H1 (cell line): ENCODE measurements at regions not wholly inside any gene's neighbourhood (a gene's known extent, or its start where the extent isn't known, plus 50 kb on each side); places are given as distances from the start of the nearest gene placed in this dataset.

ENCODE experiments used
- PHF8 ChIP-seq: fragments of 200-600 bp; sonication (generic); conservative IDR thresholded peaks from 2 replicates; pipeline ENCODE4 v1.7.1; 2012; ENCODE audit warnings: low read depth, mild to moderate bottlenecking, inconsistent platforms, low read length, moderate library complexity
- SRF ChIP-seq: IDR thresholded peaks from 2 replicates; pipeline ENCODE4 v1.6.1; 2011; ENCODE audit warnings: mild to moderate bottlenecking, low read depth, low read length, moderate library complexity

DNA sequence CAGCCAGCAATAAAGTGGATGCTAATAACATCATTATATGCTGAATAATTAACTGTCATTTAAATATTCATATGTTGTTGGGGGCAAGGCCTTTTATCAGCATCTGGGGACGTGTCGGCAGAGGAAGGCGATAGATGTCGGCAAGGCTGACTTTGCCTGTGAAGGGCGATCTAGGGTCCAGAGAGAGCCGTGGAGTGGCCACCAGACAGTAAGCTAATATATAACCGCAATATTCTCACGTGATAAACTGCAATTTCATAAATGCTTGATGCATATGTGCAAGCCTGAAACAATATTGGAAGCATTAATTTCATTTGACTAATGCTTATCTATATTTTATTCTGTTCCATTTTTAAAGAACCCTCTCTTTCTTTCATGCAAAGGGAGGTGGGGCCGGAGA lies 141.0 kb upstream of the POU3F1 start:
- TF ChIP-seq SRF: no peak
- TF ChIP-seq PHF8: no peak
